H1 (cell line): ENCODE measurements at regions not wholly inside any gene's neighbourhood (a gene's known extent, or its start where the extent isn't known, plus 50 kb on each side); places are given as distances from the start of the nearest gene placed in this dataset.

Source experiments
- CTCF ChIA-PET: fragments of 300-600 bp; sonication (Branson Sonifier 250); formaldehyde crosslinking; loops from one replicate; lab custom pipeline; 2021; ENCODE audit not compliant: partially characterized antibody; lab: Charles Lee
- POLR2A ChIA-PET: fragments of 300-600 bp; sonication (Branson Sonifier 250); formaldehyde crosslinking; loops from one replicate; lab custom pipeline; 2021; ENCODE audit warnings: inconsistent platforms; ENCODE audit not compliant: partially characterized antibody; lab: Charles Lee
- DNase-seq, 2 experiments: peaks; one replicate each; pipeline versions ENCODE4 v3.0.0 to v3.0.0-alpha.2; 2010 to 2022; ENCODE audit warnings: low spot score in 2 of 2, low read depth in 1 of 2, mixed read lengths in 1 of 2
- FAIRE-seq: peaks from 2 replicates; lab custom pipeline; 2011; peaks lifted over from hg19 to GRCh38; lab: Jason Lieb, UNC
- H2AFZ ChIP-seq: 2 replicates; pipeline ENCODE4 v1.8.1; 2012; ENCODE audit warnings: low read length, inconsistent platforms
- H2AK5ac ChIP-seq: 2 replicates; pipeline ENCODE4 v1.6.1; 2013; ENCODE audit warnings: low read depth, low read length
- H2BK120ac ChIP-seq: replicated peaks from 2 replicates; pipeline ENCODE3; 2013; ENCODE audit warnings: low read depth, low read length, inconsistent platforms
- H2BK12ac ChIP-seq: 2 replicates; pipeline ENCODE4 v1.6.1; 2013; ENCODE audit warnings: low read depth, low read length
- H2BK15ac ChIP-seq: 2 replicates; pipeline ENCODE4 v1.6.1; 2013; ENCODE audit warnings: low read length
- H2BK20ac ChIP-seq: 2 replicates; pipeline ENCODE4 v1.6.1; 2013; ENCODE audit warnings: low read length
- H2BK5ac ChIP-seq: 2 replicates; pipeline ENCODE4 v1.6.1; 2013; ENCODE audit warnings: low read depth, low read length
- H3K14ac ChIP-seq: 2 replicates; pipeline ENCODE4 v1.6.1; 2013; ENCODE audit warnings: inconsistent platforms; ENCODE audit not compliant: insufficient read length
- H3K18ac ChIP-seq: 2 replicates; pipeline ENCODE4 v1.6.1; 2013; ENCODE audit warnings: low read length; ENCODE audit errors: extremely low read depth
- H3K23ac ChIP-seq: 2 replicates; pipeline ENCODE4 v1.6.1; 2013; ENCODE audit warnings: inconsistent platforms; ENCODE audit not compliant: insufficient read length
- H3K23me2 ChIP-seq: 2 replicates; pipeline ENCODE4 v1.6.1; 2013; ENCODE audit warnings: low read depth, low read length
- H3K27ac ChIP-seq: 2 replicates; pipeline ENCODE4 v1.6.1; 2011; ENCODE audit warnings: low read depth, low read length, inconsistent platforms
- H3K27me3 ChIP-seq, 4 experiments: replicated peaks in 1 of 4; 1 replicate in 1 of 4; 2 replicates in 3 of 4; pipeline versions ENCODE4 v1.6.1 to v1.8.1; 2011 to 2013; ENCODE audit warnings: low read length in 3 of 4, mild to moderate bottlenecking in 3 of 4, inconsistent platforms in 2 of 4, mixed read lengths in 2 of 4, moderate library complexity in 1 of 4; ENCODE audit not compliant: control insufficient read depth in 3 of 4, insufficient read depth in 3 of 4; ENCODE audit errors: extremely low read depth in 1 of 4
- H3K36me3 ChIP-seq, 4 experiments: 2 replicates each; pipeline versions ENCODE4 v1.6.1 to v1.8.1; 2011 to 2013; ENCODE audit warnings: mild to moderate bottlenecking in 4 of 4, low read length in 3 of 4, moderate library complexity in 2 of 4, control low read depth in 1 of 4, inconsistent platforms in 1 of 4; ENCODE audit not compliant: insufficient read depth in 4 of 4, control insufficient read depth in 2 of 4
- H3K4ac ChIP-seq: replicated peaks from 2 replicates; pipeline ENCODE3; 2013; ENCODE audit warnings: low read length, low read depth, mixed read lengths, inconsistent platforms; ENCODE audit not compliant: insufficient read length
- H3K4me1 ChIP-seq, 4 experiments: replicated peaks in 1 of 4; 1 replicate in 1 of 4; 2 replicates in 3 of 4; pipeline versions ENCODE4 v1.6.1 to v1.8.1; 2011 to 2013; ENCODE audit warnings: low read length in 3 of 4, inconsistent platforms in 2 of 4, mixed read lengths in 1 of 4; ENCODE audit not compliant: insufficient read depth in 4 of 4, control insufficient read depth in 3 of 4
- H3K4me2 ChIP-seq, 2 experiments: 2 replicates each; pipeline versions ENCODE4 v1.6.1 to v1.8.1; 2011 to 2013; ENCODE audit warnings: low read depth in 2 of 2, low read length in 2 of 2, control low read depth in 1 of 2, inconsistent platforms in 1 of 2, mild to moderate bottlenecking in 1 of 2; ENCODE audit not compliant: insufficient read depth in 1 of 2
- H3K4me3 ChIP-seq, 4 experiments: fragments of 200-600, 300-600 bp in 1 of 4; sonication (generic), shearing (Covaris generic), sonication (Bioruptor Twin) in 1 of 4; 2 replicates each; pipeline versions ENCODE4 v1.5.1 to v1.8.1; 2011 to 2016; ENCODE audit warnings: low read length in 4 of 4, low read depth in 3 of 4, control low read depth in 2 of 4, inconsistent platforms in 2 of 4, mild to moderate bottlenecking in 2 of 4, mixed read lengths in 1 of 4, moderate library complexity in 1 of 4; ENCODE audit not compliant: insufficient read depth in 2 of 4; ENCODE audit errors: extremely low read depth in 1 of 4
- H3K56ac ChIP-seq: replicated peaks from 2 replicates; pipeline ENCODE3; 2013; ENCODE audit warnings: low read depth, mild to moderate bottlenecking, mixed read lengths, low read length, inconsistent platforms; ENCODE audit not compliant: insufficient read length
- H3K79me1 ChIP-seq: 2 replicates; pipeline ENCODE4 v1.6.1; 2013; ENCODE audit warnings: low read depth, low read length, control low read depth
- H3K79me2 ChIP-seq, 2 experiments: 2 replicates each; pipeline versions ENCODE4 v1.6.1 to v1.8.1; 2012 to 2013; ENCODE audit warnings: low read length in 2 of 2, mild to moderate bottlenecking in 2 of 2, inconsistent platforms in 1 of 2; ENCODE audit not compliant: insufficient read depth in 2 of 2, control insufficient read depth in 1 of 2
- H3K9ac ChIP-seq, 4 experiments: replicated peaks in 1 of 4; 1 replicate in 1 of 4; 2 replicates in 3 of 4; pipeline versions ENCODE4 v1.6.1 to v1.8.1; 2011 to 2013; ENCODE audit warnings: low read depth in 3 of 4, low read length in 3 of 4, control low read depth in 2 of 4, mild to moderate bottlenecking in 2 of 4, moderate library complexity in 2 of 4, inconsistent platforms in 1 of 4; ENCODE audit errors: extremely low read depth in 1 of 4
- H3K9me3 ChIP-seq, 2 experiments: 2 replicates each; pipeline versions ENCODE4 v1.6.1 to v1.8.1; 2012 to 2013; ENCODE audit warnings: mild to moderate bottlenecking in 2 of 2, moderate library complexity in 2 of 2, control low read depth in 1 of 2, inconsistent platforms in 1 of 2, low read depth in 1 of 2, low read length in 1 of 2, mixed read lengths in 1 of 2; ENCODE audit not compliant: insufficient read depth in 2 of 2
- H4K20me1 ChIP-seq, 2 experiments: replicated peaks in 1 of 2; 2 replicates each; pipeline versions ENCODE3 to v1.8.1; 2011 to 2013; ENCODE audit warnings: inconsistent platforms in 2 of 2, low read length in 2 of 2, mild to moderate bottlenecking in 1 of 2; ENCODE audit not compliant: insufficient read depth in 2 of 2, control insufficient read depth in 1 of 2
- H4K5ac ChIP-seq: 2 replicates; pipeline ENCODE4 v1.6.1; 2013; ENCODE audit warnings: low read length, low read depth, mixed read lengths, inconsistent platforms; ENCODE audit not compliant: insufficient read length
- H4K8ac ChIP-seq: 2 replicates; pipeline ENCODE4 v1.8.0; 2013; ENCODE audit warnings: mild to moderate bottlenecking, moderate library complexity, low read length, inconsistent platforms; ENCODE audit not compliant: insufficient read depth; ENCODE audit errors: extremely low read depth
- H4K91ac ChIP-seq: replicated peaks from 2 replicates; pipeline ENCODE3; 2013; ENCODE audit warnings: low read length, mixed read lengths, inconsistent platforms; ENCODE audit not compliant: insufficient read length
- BRCA1 ChIP-seq: IDR thresholded peaks from 2 replicates; pipeline ENCODE4 v1.6.1; 2012; ENCODE audit warnings: low read depth, low read length, improper control_type of control experiment
- CBX5 ChIP-seq: fragments of 300-800, 300-1000 bp; sonication (generic); IDR thresholded peaks from 2 replicates; pipeline ENCODE4 v1.7.1; 2016; ENCODE audit warnings: antibody characterized with exemption, low read length, low read depth
- CBX8 ChIP-seq: fragments of 300-800, 300-1000 bp; sonication (generic); IDR thresholded peaks from 2 replicates; pipeline ENCODE4 v1.7.1; 2016; ENCODE audit warnings: low read depth, low read length, borderline replicate concordance
- EP300 ChIP-seq, 2 experiments: IDR thresholded peaks; 1 replicate in 1 of 2; 2 replicates in 1 of 2; pipeline ENCODE4 v1.6.1; 2011 to 2012; ENCODE audit warnings: low read depth in 2 of 2, low read length in 2 of 2, mild to moderate bottlenecking in 2 of 2, borderline replicate concordance in 1 of 2, inconsistent platforms in 1 of 2, moderate library complexity in 1 of 2
- KDM1A ChIP-seq: fragments of 200-600, 300-600 bp; sonication (generic); IDR thresholded peaks from 2 replicates; pipeline ENCODE4 v1.7.1; 2016; ENCODE audit warnings: mild to moderate bottlenecking, low read length, borderline replicate concordance
- KDM5A ChIP-seq: fragments of 200-600 bp; IDR thresholded peaks from 2 replicates; pipeline ENCODE4 v1.7.1; 2012; ENCODE audit warnings: mild to moderate bottlenecking, low read length, inconsistent platforms, mixed read lengths
- RBBP5 ChIP-seq: IDR thresholded peaks from 2 replicates; pipeline ENCODE4 v1.7.1; 2012; ENCODE audit warnings: low read depth, mild to moderate bottlenecking, inconsistent platforms, low read length, moderate library complexity, borderline replicate concordance
- RNF2 ChIP-seq: fragments of 200-900, 300-1000 bp; sonication (generic); IDR thresholded peaks from 2 replicates; pipeline ENCODE4 v1.7.1; 2016; ENCODE audit warnings: borderline replicate concordance, low read depth, mild to moderate bottlenecking, antibody characterized with exemption, low read length; ENCODE audit not compliant: poor library complexity, severe bottlenecking; ENCODE audit errors: missing control alignments
- SIX5 ChIP-seq: IDR thresholded peaks from 2 replicates; pipeline ENCODE4 v1.6.1; 2011; ENCODE audit warnings: mild to moderate bottlenecking, low read depth, low read length
- TBP ChIP-seq: IDR thresholded peaks from 2 replicates; pipeline ENCODE4 v1.6.1; 2011; ENCODE audit warnings: low read depth, low read length, improper control_type of control experiment
- ZNF274 ChIP-seq: IDR thresholded peaks from 2 replicates; pipeline ENCODE4 v1.7.0; 2012; ENCODE audit warnings: low read length, borderline replicate concordance; ENCODE audit errors: extremely low read depth
- WGBS, 2 experiments: shearing (Covaris generic) in 1 of 2; methylation state at CpG; one replicate each; pipeline versions ENCODE4 v1.1.6 to v1.1.7; 2013 to 2015; ENCODE audit warnings: low lambda C conversion rate in 2 of 2, mixed read lengths in 2 of 2, inconsistent platforms in 1 of 2, low coverage in 1 of 2, missing lambda C conversion rate in 1 of 2; ENCODE audit not compliant: insufficient replicate concordance in 2 of 2, insufficient coverage in 1 of 2, insufficient read length in 1 of 2; ENCODE audit errors: extremely low coverage in 1 of 2, missing lambda C conversion rate in 1 of 2; 5-methylcytosine and 5-hydroxymethylcytosine counted together
- TF ChIP-seq, protein P1 (sequence below): IDR thresholded peaks from 2 replicates; pipeline ENCODE4 v1.6.1; 2012; ENCODE audit warnings: inconsistent platforms

DNA sequence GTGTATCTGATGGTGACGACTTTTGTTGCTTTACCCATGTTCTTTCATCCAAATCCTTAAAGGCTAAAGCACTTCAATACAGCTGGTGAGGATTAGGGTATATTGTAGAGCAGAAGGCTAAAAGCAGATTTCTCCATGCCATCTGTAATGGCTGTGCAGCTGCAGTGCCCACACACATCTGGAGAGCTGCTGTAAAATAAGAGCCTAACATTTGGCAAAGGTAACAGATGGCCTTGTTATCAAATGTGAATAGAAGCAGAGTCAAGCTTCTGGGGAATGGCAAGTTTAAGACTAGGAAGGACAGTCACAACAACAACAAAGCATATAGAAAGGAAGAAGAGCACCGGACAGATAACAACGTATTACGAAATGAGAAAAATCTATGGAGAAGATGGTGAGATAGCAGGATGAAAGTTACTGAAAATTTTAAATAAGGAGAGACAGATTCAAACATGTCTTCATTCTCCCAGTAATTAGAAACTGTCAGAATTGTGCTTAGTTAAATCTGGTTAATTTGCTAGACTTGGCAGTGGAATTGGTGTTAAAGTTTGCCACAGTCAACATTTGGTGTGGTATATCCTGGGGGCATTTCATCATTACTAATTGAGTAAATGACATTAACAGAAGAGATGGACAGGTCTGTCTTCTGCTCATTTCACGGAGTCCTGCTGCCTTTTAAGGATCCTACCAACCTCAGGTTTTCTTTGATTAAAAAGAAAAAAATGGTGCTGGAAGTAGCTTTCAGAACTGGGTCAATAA, 1093.2 kb downstream of the ADGRL2 start:
- POLR2A ChIA-PET: interaction anchor here (0.6 kb wide), 1 partner anchor 1089 kb away, joined by 3 read pairs; no protein-coding TSS in a partner anchor
- Histone ChIP-seq H3K27ac (no peak overlapping the region), H3K4me2 (no peak overlapping the region), H3K79me2 (no peaks in the 10 kb centered on the region), H2BK12ac (no peak overlapping the region), H4K8ac (no peak overlapping the region), H3K36me3 (no peaks in the 10 kb centered on the region), H3K14ac (no peak overlapping the region), H2BK120ac (no peak overlapping the region), H3K79me1 (no peaks in the 10 kb centered on the region), H2AFZ (no peak overlapping the region), H3K9ac (no peak overlapping the region), H2AK5ac (no peak overlapping the region), H4K91ac (no peak overlapping the region), H3K23me2 (no peaks in the 10 kb centered on the region), H3K27me3 (no peaks in the 10 kb centered on the region), H3K56ac (no peak overlapping the region), H3K4me1 (no peaks in the 10 kb centered on the region), H2BK20ac (no peak overlapping the region), H3K4ac (no peak overlapping the region), H2BK5ac (no peak overlapping the region), H4K20me1 (no peaks in the 10 kb centered on the region), H2BK15ac (no peak overlapping the region), H3K9me3 (no peaks in the 10 kb centered on the region), H3K18ac (no peak overlapping the region), H3K23ac (no peak overlapping the region), H3K4me3 (no peak overlapping the region), H4K5ac (no peak overlapping the region)
- DNase-seq (no peak), FAIRE-seq (no peak)
- CTCF ChIA-PET: interaction anchor here (0.6 to 1.3 kb wide), 4 partner anchors 16 to 134 kb away, joined by 3 to 4 read pairs (median 3); no protein-coding TSS in a partner anchor
- WGBS, 2 experiments: 87% methylated on average over 5 of the region's 5 CpGs; no CpG with 5 or more reads in 1 of the 2 experiments
- TF ChIP-seq KDM5A: no peak
- no peak for TF ChIP-seq SIX5
- no peak for TF ChIP-seq CBX5
- no peak for TF ChIP-seq RNF2
- no peak for TF ChIP-seq RBBP5
- no peak for TF ChIP-seq ZNF274
- no peak for TF ChIP-seq KDM1A
- TF ChIP-seq EP300 (IDR thresholded peaks at IDR 0.05; ENCODE audit: borderline replicate concordance in 1 of 2, low read depth in 2 of 2, low read length in 2 of 2): no peak
- TF ChIP-seq CBX8: no peak
- no peak for TF ChIP-seq BRCA1
- TF ChIP-seq, protein P1, sequence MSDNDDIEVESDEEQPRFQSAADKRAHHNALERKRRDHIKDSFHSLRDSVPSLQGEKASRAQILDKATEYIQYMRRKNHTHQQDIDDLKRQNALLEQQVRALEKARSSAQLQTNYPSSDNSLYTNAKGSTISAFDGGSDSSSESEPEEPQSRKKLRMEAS: no peak
- no peak for TF ChIP-seq TBP
